ENCODE measurements at regions not wholly inside any gene's neighbourhood (a gene's known extent, or its start where the extent isn't known, plus 50 kb on each side); places are given as distances from the start of the nearest gene placed in this dataset.
"Not testable (repeated sequence)": the region's sequence is repeated elsewhere in the genome, so short reads cannot be mapped to it uniquely, and the experiment has no call there.

- H3K4me3 ChIP-seq (ENCODE audit: low read length), result no peak overlapping the region
- no peaks in the 10 kb centered on the region for H3K4me1 ChIP-seq (ENCODE audit: insufficient read depth, low read length)
- no peak overlapping the region for H3K9ac ChIP-seq (ENCODE audit: low read depth, low read length)
- no peaks in the 10 kb centered on the region for H3K27me3 ChIP-seq (ENCODE audit: insufficient read depth, low read length)
- H3K27ac ChIP-seq (ENCODE audit: low read length), result no peak overlapping the region
- no peaks in the 10 kb centered on the region for H3K9me3 ChIP-seq (ENCODE audit: insufficient read depth, low read depth, low read length)
- H3K36me3 ChIP-seq (ENCODE audit: insufficient read depth, low read depth, low read length), result no peaks in the 10 kb centered on the region
Measured at GRCh38 chrX:9403374-9403773, 61.5 kb upstream of the TBL1X start.

- H3K9ac ChIP-seq (ENCODE audit: low read depth, low read length); H3K9me3 ChIP-seq (ENCODE audit: insufficient read depth, low read depth, low read length); H3K27me3 ChIP-seq (ENCODE audit: insufficient read depth, low read length); H3K4me3 ChIP-seq (ENCODE audit: low read length); H3K36me3 ChIP-seq (ENCODE audit: insufficient read depth, low read depth, low read length); H3K27ac ChIP-seq (ENCODE audit: low read length); H3K4me1 ChIP-seq (ENCODE audit: insufficient read depth, low read length): not testable (repeated sequence)
Measured at GRCh38 chrX:9405635-9406034, 59.2 kb upstream of the TBL1X start.

- H3K4me1 ChIP-seq (ENCODE audit: insufficient read depth, low read length); H3K27me3 ChIP-seq (ENCODE audit: insufficient read depth, low read length); H3K9me3 ChIP-seq (ENCODE audit: insufficient read depth, low read depth, low read length); H3K36me3 ChIP-seq (ENCODE audit: insufficient read depth, low read depth, low read length); H3K9ac ChIP-seq (ENCODE audit: low read depth, low read length); H3K27ac ChIP-seq (ENCODE audit: low read length); H3K4me3 ChIP-seq (ENCODE audit: low read length): not testable (repeated sequence)
Measured at GRCh38 chrX:9410889-9411288, 54.0 kb upstream of the TBL1X start.

GRCh38 chrX:9411682-9412081 lies 53.2 kb upstream of the TBL1X start:
- not testable (repeated sequence) for H3K36me3 ChIP-seq (ENCODE audit: insufficient read depth, low read depth, low read length); H3K9me3 ChIP-seq (ENCODE audit: insufficient read depth, low read depth, low read length); H3K9ac ChIP-seq (ENCODE audit: low read depth, low read length); H3K27ac ChIP-seq (ENCODE audit: low read length); H3K27me3 ChIP-seq (ENCODE audit: insufficient read depth, low read length); H3K4me3 ChIP-seq (ENCODE audit: low read length); H3K4me1 ChIP-seq (ENCODE audit: insufficient read depth, low read length)

- Histone ChIP-seq H3K36me3 (ENCODE audit: insufficient read depth, low read depth, low read length) (no peaks in the 10 kb centered on the region), H3K27ac (ENCODE audit: low read length) (no peak overlapping the region), H3K9me3 (ENCODE audit: insufficient read depth, low read depth, low read length) (no peaks in the 10 kb centered on the region), H3K4me3 (ENCODE audit: low read length) (no peak overlapping the region), H3K4me1 (ENCODE audit: insufficient read depth, low read length) (no peaks in the 10 kb centered on the region), H3K9ac (ENCODE audit: low read depth, low read length) (no peak overlapping the region), H3K27me3 (ENCODE audit: insufficient read depth, low read length) (no peaks in the 10 kb centered on the region)
Measured at GRCh38 chrX:9414416-9414815, 50.4 kb upstream of the TBL1X start.

Data from iPS-20b (cell line).